ENCODE measurements at regions not wholly inside any gene's neighbourhood (a gene's known extent, or its start where the extent isn't known, plus 50 kb on each side); places are given as distances from the start of the nearest gene placed in this dataset.

DNA sequence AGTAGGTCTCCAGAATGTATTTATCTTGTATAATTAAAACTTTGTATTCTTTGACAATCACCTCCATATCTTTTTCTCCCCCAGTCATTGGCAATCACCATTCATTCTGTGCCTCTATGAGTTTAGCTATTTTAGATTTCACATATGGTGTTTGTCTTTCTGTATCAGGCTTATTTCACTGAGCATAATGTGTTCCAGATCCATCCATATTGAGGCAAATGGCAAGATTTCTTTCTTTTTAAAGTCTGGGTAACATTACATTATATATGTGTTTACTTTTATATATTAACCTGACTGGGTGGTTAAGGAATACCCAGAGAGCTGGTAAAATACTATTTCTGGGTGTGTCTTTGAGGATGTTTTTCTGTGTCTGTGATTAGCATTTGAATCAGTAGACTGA is 486.6 kb downstream of the SQOR start:
- TF ChIP-seq, protein P1, sequence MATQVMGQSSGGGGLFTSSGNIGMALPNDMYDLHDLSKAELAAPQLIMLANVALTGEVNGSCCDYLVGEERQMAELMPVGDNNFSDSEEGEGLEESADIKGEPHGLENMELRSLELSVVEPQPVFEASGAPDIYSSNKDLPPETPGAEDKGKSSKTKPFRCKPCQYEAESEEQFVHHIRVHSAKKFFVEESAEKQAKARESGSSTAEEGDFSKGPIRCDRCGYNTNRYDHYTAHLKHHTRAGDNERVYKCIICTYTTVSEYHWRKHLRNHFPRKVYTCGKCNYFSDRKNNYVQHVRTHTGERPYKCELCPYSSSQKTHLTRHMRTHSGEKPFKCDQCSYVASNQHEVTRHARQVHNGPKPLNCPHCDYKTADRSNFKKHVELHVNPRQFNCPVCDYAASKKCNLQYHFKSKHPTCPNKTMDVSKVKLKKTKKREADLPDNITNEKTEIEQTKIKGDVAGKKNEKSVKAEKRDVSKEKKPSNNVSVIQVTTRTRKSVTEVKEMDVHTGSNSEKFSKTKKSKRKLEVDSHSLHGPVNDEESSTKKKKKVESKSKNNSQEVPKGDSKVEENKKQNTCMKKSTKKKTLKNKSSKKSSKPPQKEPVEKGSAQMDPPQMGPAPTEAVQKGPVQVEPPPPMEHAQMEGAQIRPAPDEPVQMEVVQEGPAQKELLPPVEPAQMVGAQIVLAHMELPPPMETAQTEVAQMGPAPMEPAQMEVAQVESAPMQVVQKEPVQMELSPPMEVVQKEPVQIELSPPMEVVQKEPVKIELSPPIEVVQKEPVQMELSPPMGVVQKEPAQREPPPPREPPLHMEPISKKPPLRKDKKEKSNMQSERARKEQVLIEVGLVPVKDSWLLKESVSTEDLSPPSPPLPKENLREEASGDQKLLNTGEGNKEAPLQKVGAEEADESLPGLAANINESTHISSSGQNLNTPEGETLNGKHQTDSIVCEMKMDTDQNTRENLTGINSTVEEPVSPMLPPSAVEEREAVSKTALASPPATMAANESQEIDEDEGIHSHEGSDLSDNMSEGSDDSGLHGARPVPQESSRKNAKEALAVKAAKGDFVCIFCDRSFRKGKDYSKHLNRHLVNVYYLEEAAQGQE (IDR thresholded peaks at IDR 0.05): no peak
- TF ChIP-seq, protein P2, sequence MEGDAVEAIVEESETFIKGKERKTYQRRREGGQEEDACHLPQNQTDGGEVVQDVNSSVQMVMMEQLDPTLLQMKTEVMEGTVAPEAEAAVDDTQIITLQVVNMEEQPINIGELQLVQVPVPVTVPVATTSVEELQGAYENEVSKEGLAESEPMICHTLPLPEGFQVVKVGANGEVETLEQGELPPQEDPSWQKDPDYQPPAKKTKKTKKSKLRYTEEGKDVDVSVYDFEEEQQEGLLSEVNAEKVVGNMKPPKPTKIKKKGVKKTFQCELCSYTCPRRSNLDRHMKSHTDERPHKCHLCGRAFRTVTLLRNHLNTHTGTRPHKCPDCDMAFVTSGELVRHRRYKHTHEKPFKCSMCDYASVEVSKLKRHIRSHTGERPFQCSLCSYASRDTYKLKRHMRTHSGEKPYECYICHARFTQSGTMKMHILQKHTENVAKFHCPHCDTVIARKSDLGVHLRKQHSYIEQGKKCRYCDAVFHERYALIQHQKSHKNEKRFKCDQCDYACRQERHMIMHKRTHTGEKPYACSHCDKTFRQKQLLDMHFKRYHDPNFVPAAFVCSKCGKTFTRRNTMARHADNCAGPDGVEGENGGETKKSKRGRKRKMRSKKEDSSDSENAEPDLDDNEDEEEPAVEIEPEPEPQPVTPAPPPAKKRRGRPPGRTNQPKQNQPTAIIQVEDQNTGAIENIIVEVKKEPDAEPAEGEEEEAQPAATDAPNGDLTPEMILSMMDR (IDR thresholded peaks at IDR 0.05; ENCODE audit: low read depth, low read length, missing input control): no peak
- TF ChIP-seq RAD21 (IDR thresholded peaks at IDR 0.05): no peak
- no peak for TF ChIP-seq FOXA1 (IDR thresholded peaks at IDR 0.05)
- TF ChIP-seq, protein P3, sequence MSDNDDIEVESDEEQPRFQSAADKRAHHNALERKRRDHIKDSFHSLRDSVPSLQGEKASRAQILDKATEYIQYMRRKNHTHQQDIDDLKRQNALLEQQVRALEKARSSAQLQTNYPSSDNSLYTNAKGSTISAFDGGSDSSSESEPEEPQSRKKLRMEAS (IDR thresholded peaks at IDR 0.05): no peak
- TF ChIP-seq TAF1 (conservative IDR thresholded peaks at IDR 0.05): no peak
